Neural progenitor cell (in vitro differentiated cells): ENCODE measurements at regions not wholly inside any gene's neighbourhood (a gene's known extent, or its start where the extent isn't known, plus 50 kb on each side); places are given as distances from the start of the nearest gene placed in this dataset.

Experiments used
- CTCF ChIP-seq: fragments of 200-600 bp; sonication (generic); IDR thresholded peaks from 2 replicates; pipeline ENCODE4 v1.5.1; 2017; ENCODE audit warnings: antibody characterized with exemption, mild to moderate bottlenecking
- EZH2 ChIP-seq: fragments of 200-600 bp; sonication (generic); IDR thresholded peaks from 2 replicates; pipeline ENCODE4 v1.6.1; 2017; ENCODE audit warnings: antibody characterized with exemption, mild to moderate bottlenecking, moderate library complexity

GRCh38 chr16:17557949-17558348, 87.2 kb upstream of the XYLT1 start:
- TF ChIP-seq CTCF (no peak), EZH2 (no peak)
